Frontal cortex (tissue), 3 donors: ENCODE measurements at regions not wholly inside any gene's neighbourhood (a gene's known extent, or its start where the extent isn't known, plus 50 kb on each side); places are given as distances from the start of the nearest gene placed in this dataset.
"Not testable (repeated sequence)": the region's sequence is repeated elsewhere in the genome, so short reads cannot be mapped to it uniquely, and the experiment has no call there.

ENCODE experiments used
- DNase-seq, 2 donors: peaks; one replicate each; pipeline ENCODE4 v3.0.0; 2012; ENCODE audit warnings: low spot score in 2 of 2
- FAIRE-seq: peaks from 2 replicates; lab custom pipeline; 2012; peaks lifted over from hg19 to GRCh38; lab: Jason Lieb, UNC
- donor health status: control.
- donor health status: control.
- donor health status: control.

DNA sequence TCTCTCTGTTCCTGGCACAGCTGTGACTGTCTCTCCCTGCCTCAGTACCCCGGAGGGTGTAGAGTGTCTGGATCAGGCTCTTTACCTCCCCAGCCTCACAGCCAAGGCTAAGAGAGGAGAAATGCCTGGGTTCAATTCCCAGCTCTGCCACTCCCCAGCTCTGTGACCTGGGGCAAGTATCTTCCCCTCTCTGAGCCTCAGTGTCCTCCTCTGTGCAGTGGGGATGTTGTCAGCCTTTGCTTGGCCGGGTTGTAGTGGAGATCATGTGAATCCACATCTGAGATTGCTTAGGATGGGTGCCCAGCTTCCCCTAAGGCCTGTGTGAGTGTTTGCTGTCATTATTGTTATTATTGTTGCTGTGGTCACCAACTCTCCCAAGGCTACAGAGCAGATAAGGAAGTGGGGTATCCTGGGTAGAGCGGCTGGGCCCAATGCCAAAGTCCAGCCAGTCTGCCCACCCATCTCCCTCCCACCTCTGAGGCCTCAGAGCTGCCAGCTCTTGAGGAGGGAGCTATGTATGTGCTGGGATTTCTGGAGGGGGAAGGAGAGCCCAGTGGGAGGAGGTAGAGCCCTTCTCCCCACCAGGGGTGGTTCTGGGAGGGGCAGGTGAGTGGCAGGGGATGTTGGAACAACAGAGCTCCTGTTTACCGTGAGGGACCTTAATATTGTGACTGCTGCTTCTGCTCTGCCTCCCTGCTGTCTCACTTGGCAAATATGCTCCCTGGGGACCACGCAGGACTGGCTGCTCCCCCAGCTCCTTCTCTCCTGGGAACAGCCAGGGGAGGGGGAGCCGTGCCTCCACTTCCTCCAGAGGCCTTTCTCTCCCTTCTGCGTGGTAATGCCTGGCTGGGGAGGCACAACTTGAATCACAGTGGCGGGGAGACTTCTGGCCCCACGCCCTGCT is 170.5 kb downstream of the RPS24 start:
- no peak for DNase-seq
- no peak for FAIRE-seq

DNA sequence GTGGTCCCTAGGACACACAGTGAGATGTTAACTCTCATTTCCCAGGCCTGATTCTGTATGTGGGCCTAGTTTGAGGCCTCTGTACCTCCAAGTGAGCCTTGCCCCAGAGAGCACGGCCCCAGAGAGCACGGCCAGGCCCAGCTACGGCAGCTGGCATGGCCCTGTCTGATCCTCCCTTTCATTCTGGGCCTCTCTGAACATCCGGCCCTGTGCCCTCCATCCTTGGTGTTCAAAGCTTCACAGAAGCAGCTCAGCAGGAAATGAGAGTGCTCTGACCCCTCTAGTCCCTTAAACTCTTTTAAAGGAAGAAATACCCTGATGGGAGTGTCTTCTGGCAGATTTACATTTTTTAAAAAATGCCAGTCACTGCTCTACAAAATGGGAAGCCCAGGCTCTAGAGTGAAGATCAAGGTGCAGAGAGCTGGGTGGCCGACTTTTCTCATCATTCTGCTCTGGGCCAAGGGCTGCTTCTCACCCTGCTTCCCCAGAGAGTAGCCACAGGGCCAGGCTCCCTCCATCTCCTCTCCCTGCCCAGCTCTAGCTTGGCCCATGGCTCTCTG is 171.9 kb downstream of the RPS24 start:
- FAIRE-seq (no peak), DNase-seq (no peak)

DNA sequence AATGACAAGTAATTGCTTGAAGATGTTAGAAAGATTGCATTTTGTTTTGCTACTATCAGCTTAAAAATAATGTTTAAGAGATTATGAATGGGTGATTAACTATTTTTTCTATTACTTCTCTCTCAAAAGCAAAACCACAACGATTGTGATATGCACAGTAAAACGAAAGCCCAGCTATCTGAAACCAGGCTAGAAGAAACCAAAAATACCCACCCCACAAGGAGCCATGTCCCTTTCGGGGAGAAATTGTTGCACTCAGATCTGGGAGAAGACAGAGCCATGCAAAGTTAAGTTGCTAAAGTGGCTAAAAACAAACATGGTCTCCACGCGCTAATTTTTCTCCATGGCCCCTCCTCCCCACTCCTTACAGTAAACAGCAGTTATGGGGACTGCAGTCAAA is 173.6 kb downstream of the RPS24 start:
- no peak for DNase-seq
- no peak for FAIRE-seq

DNA sequence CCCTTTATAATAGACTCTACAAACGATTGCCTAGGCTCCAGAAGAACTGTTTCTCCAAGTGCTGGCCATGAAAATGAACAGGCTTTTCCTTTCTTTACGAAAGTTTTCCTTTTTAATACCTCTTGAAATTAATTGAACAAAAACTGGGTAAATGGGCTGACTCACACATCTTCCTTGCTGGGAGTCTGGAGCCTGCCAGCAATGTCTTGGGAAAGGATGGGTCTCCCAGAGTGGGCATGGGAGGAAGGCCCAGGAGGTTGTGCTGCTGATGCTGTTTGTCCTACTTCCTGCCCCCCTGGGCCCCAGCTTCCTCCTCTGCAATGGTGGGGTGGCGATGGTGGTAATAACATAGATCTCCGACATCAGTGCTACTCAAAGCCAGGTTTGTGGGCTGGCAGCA is 174.1 kb downstream of the RPS24 start:
- no peak for FAIRE-seq
- no peak for DNase-seq

DNA sequence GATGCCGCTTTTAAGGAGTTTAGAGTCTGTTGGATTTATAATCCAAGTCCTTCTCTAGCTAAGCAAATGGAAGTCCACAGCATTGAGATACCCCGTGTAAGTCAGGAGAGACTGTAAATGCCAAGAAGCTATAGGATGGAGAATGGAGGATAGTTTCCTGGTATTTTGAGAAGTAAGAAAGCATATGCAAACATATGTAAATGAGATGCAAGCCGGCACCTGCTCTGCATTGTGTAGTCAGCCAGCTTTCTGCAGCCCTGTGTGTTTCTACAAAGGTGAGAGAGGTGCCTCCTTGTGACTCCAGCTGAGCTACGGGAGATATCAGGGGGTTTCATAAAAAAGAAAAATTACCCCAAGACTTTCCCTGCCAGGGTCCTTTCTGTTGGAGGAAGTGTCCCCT is 176.3 kb downstream of the RPS24 start:
- DNase-seq, result no peak
- FAIRE-seq, result no peak

DNA sequence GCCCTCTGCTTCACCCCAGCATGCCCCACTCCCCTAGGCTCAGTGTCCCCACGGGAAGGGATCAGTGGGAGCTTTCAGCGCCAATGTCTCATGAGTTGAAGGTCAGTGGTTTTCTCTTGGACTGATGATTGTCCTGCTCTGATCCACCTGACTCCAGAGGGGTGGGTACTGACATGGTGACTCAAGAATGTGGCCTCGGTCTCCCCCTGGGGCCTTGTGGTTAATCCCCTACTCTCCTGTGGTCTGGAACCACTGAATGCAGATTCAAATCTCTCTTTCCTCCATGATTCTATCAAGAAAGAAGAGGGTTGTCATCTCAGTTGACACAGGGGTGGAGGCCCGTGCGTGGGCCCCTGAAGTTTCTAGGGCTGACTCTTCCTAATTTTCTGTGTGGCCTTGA is 176.9 kb downstream of the RPS24 start:
- FAIRE-seq, result no peak
- no peak for DNase-seq

DNA sequence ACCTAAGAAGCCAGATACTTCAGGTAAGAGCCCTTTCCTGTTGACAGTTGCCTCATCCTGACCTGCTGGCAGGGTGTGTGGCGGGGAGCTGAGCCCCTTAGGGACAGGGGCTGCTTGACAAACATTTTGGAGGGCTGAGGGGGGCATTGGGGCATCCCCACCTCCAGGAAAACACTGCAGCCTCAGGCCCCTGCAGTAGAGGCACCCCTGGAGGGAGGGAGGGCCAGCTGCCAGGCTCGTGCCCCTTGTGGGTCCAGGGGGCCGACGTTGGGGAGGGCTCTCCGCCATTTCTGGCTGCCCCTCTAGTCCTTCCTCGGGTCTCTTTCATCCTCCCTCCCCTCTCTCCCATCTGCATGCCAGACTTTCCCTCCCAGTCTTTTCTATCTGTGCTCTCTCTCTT is 177.3 kb downstream of the RPS24 start:
- no peak for DNase-seq
- FAIRE-seq, result no peak

DNA sequence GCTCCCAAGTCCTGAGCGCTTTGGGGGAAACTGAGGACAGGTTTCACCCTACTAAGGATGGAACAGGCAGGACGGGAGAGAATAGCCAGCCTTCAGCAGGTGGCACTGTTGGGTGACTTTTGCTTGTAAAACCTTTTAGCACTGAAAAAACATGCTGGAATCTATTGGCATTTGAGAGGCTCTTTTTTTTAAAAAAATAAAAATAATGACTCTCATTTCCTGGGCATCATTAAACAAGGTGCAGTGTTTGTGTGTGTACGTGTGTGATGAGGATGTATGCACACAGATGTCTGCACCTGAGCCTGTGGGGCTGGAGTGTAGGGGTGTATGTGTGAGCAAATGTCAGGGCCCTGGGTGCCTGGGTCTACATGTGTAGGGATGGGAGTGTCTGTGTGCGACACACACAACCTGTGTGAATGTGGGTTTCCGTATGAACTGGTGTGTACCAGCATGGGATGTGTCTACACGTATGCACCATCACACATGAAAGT is 177.9 kb downstream of the RPS24 start:
- FAIRE-seq (no peak), DNase-seq (peak; percentile 28 to 68)

DNA sequence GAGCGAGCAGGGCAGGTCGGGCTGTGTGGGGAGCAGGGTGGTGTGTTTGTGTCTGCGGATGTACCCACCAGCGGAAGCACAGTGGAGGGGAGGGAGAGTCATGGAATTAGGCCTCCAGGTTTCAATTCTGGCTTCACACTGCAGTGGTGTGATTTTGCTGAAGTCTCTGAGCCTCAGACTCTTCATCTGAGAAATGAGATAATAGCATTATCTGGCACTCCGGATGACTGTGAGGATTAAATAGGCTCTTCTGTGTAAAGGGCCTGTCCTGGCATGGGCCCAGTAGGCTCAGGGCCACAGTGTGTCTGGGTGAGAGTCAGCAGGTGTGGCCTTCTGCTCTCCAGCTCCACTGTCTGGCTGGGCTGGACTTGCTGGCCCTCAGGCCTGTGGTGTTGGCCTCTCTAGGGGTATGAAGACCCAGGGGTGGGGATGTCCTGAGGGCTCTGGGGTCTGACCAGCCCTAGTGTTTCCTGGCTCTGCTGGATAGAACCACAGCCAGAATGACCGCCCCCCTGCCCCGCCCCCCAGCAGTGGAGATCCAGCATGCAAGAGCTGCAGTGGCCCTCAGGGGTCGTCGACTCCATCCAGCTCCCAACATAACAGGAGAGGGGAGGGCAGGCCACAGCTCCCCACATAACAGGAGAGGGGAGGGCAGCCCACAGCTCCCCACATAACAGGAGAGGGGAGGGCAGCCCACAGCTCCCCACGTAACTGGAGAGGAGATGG is 178.6 kb downstream of the RPS24 start:
- no peak for DNase-seq
- FAIRE-seq, result no peak

DNA sequence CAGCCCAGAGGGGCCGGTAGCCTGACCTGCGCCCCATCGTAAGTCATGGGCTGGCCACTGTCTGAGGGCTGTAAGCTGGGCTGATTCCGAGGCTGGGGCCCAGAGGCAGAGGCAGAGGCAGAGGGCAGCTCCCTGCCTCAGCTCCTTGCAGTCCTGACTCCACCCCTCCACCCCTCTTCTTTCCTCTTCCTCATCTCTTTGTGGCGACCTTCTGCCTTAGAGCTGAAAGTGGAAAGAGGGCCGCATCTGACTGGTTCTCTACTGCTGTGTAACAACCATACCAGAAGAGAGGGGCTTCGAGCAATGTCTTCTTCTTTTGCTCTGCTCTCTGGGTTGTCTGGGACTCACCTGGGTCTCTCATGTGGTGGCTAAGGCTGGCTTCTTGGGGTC is 179.1 kb downstream of the RPS24 start:
- FAIRE-seq, result no peak

DNA sequence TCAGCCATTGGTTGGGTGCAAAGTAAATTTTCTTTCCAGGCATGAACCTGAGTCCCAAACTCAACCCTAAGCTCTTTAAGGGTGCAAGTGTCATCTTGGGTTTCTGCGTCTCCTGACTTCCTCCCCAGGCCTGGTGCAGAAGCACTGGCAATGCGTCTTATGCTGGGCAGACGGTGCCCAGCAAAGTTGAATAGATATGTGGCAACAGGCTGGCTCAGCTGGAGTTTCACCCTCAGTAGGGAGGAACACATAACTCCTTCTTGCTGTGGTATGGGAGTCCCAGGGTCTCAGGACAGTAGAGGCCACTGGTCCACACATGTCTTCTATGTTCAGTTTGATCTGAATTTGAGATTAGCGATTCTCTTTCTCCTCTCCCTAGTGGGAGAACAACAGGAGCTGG is 181.3 kb downstream of the RPS24 start:
- DNase-seq (no peak), FAIRE-seq (no peak)

More for the DNA sequence above, 179.1 kb downstream of the RPS24 start:
- no peak for DNase-seq

DNA sequence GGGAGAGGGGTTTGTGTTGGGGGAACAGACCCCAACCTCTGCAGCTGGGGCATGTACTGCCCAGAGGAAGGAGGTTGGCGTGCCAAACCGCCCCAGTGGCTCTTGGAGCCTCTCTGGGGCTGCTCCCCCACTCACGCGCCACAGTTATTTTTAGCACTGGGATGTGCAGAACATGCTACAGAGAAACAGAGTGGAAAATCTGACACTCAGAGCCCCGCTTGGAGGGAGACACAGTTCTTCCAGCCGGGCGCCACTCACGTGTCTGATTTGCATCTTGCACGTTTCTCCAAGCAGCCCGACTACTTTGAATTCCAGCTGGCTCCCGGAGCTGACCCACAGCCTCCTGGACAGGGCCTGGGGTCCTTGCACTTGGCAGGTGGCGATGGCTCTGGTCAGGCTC is 182.0 kb downstream of the RPS24 start:
- DNase-seq, result peak in 1 of 2 donors; percentile 55
- no peak for FAIRE-seq

DNA sequence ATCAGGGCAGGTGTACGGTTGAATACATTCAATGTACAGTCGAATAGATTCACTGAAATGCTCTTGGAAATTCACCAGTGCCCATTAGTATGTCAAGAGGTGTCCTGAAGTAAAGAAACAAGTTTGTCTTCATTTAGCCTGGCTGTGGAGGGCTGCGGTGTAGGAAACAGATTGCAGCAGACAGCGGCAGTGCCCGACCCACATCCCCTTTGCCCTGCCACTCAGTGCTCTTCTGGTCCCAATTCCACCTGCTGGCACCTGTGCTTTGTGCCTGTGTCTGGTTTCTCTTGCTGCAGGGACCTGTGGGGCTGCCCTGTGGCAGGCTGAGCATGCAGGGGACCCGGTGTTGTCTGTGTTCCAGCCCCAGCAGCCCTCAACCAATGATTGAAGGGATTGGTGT is 183.7 kb downstream of the RPS24 start:
- FAIRE-seq, result no peak

DNA sequence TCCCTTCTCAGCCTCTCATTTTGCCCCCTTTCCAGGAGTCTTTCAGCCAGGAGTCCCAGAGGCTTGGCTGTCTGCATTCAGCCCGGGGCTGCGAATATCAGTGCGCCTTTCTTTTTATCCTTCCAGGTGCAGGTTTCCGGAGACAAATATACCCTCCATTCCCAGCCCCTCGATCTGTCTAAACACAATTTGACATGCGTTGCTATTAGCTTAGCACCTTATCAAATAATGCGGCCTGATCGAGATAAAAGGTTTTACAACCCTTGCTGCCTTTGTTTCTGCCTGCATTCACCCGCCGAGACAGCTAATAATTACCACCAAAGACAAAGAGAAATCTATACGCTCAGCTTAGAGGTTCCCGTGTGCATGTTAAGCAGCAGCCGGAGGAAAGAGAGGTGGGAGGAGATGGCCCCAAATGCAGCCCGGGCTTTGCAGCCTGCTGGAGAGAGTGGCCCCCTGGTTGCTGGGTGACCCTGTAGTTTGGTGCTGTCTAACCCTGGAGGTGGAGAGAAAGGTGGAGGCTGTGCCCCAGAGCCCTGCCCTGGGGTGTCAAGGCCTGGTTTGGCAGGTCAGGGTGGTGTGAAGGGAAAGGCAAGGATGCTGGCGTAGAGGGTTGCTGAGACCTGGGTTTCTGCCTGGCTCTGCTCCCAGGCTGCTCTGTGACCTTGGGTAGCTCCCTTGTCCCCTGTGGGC is 185.3 kb downstream of the RPS24 start:
- no peak for DNase-seq
- FAIRE-seq, result no peak

More for the DNA sequence above, 183.7 kb downstream of the RPS24 start:
- no peak for DNase-seq

DNA sequence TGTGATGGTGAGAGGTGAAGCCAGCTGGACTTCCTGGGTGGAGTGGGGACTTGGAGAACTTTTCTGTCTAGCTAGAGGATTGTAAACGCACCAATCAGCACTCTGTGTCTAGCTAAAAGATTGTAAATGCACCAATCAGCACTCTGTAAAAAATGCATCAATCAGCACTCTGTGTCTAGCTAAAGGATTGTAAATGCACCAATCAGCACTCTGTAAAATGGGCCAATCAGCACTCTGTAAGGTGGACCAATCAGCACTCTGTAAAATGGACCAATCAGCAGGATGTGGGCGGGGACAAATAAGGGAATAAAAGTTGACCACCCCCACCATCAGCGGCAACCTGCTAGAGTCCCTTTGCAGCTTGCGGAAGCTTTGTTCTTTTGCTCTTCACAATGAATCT is 185.9 kb downstream of the RPS24 start:
- not testable (repeated sequence) for DNase-seq, FAIRE-seq

DNA sequence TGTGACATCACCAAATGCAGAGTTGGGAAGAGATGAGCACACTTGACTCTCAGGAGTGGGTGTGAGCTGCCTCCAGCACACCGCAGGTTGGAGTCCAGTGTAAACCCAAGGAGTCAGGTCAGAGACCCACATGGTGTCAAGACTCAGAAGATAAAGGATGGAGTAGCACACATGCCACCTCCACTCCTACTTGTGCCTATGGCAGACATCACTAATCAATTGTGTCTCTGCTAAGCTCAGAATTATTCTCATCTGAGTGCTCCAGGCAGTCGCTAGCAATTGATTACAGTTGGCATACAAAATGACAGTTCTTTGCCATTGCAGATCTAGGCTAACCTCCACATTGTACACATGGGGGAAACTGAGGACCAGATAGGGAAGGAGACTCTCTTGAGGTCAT is 187.1 kb downstream of the RPS24 start:
- FAIRE-seq (no peak), DNase-seq (no peak)

DNA sequence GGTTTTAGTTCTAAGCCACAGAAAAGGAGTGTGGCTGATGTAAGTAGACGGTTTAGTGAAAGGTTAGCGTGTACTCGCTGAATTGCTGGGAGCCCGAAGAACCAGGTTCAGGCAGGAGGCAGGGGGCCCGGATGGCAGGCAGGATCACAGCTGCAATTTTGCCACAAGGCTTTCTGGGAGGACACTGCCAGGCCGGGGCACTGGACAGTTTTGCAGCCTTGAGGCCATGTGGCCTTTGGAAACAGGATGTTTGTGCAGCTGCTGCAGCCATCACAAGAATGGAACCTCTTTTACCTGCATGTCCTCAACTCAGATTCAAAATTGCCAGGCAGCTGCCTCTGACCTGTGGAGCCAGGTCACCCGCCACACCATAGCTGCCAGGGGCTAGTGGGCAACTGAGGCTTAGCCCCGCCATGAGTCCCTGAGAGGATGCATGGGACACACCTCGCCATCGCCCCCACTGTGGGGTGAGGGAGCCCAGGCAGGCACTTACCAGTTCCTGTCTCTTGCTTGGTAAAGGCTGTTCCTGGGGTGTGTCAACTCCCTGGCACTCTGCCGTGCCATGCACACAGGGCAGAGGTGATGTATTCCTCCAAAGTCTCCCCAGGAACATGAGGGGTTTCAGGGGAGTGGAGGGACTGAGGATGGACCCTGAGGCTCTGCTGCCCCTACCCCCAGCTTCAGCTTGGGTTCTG is 188.6 kb downstream of the RPS24 start:
- DNase-seq, result no peak

DNA sequence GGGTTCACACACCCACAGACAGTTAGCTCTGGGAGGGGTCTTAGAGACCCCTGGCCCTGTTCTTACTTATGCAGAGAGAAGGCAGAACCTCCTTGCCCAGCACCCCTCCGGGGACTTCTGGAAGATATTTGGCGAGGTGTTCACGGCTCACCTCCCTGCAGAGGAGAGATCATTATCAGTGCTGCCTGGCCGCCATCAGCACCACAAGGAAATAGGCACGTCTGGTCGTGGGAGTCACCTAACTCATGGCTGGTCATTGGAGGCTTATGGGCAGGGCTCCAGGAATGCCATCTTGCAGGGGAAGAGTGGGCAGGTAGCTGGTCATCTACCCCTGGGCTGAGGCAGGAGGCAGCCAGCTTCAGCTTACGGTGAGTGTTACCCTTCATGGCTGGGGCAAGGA is 189.4 kb downstream of the RPS24 start:
- DNase-seq (no peak), FAIRE-seq (no peak)

More for the DNA sequence above, 188.6 kb downstream of the RPS24 start:
- no peak for FAIRE-seq

DNA sequence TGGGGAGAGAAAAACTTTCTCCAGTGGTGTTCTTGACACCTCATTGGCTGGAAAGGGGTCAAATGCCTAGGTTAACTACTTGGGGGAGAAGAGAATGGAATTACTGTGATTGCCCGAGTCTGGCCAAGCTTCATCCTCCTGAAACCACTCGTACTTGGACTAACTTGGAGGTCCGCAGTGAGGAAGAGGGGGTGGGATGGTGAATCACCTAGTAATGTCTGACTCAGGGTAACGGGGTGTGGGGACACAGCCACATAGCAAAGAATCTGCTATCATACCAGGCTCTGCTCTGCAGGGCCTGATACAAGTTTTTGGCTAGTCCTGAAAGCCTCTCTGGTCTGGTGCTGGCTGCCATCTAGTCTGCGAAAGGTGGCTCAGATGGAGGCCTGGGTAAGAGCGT is 190.9 kb downstream of the RPS24 start:
- FAIRE-seq (no peak), DNase-seq (no peak)

DNA sequence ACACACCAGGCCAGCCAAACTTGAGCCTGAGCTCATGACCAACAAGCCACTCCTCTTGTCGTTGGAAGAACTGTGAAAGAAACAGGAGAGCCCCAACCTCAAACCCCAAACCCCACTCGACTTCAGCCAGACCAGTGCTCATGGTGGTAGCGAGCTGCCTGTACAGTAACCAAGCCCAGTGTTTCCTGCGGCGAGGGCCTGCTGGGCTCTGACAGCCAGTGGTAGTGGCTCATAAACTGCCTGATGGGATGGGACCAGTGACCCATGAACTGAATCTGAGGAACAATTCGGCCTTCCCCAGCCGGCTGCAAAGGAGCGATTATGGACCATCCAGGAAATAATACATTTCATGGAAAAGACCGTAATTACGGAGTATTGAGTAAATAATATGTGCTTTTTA is 191.9 kb downstream of the RPS24 start:
- DNase-seq (no peak), FAIRE-seq (no peak)
